ENCODE measurements at regions not wholly inside any gene's neighbourhood (a gene's known extent, or its start where the extent isn't known, plus 50 kb on each side); places are given as distances from the start of the nearest gene placed in this dataset.

- no peak for DNase-seq
Measured at GRCh38 chr10:78609976-78610375, 458.8 kb upstream of the ZMIZ1 start.

- no peak for DNase-seq
Measured at GRCh38 chr10:78613132-78613531, 455.6 kb upstream of the ZMIZ1 start.

GRCh38 chr10:78614267-78614666 is 454.5 kb upstream of the ZMIZ1 start:
- no peak for DNase-seq

GRCh38 chr10:78614744-78615143 is 454.0 kb upstream of the ZMIZ1 start:
- DNase-seq = no peak

- no peak for DNase-seq
Measured at GRCh38 chr10:78616125-78616695, 452.6 kb upstream of the ZMIZ1 start.

- DNase-seq = no peak
Measured at GRCh38 chr10:78617115-78617514, 451.7 kb upstream of the ZMIZ1 start.

GRCh38 chr10:78617631-78618030 is 451.1 kb upstream of the ZMIZ1 start:
- no peak for DNase-seq

GRCh38 chr10:78618050-78618449 is 450.7 kb upstream of the ZMIZ1 start:
- no peak for DNase-seq

- DNase-seq = no peak
Measured at GRCh38 chr10:78619115-78619851, 449.5 kb upstream of the ZMIZ1 start.

GRCh38 chr10:78619896-78620295 is 448.9 kb upstream of the ZMIZ1 start:
- DNase-seq = no peak

GRCh38 chr10:78620985-78621799 is 447.6 kb upstream of the ZMIZ1 start:
- DNase-seq = no peak

- DNase-seq = no peak
Measured at GRCh38 chr10:78623578-78624215, 445.1 kb upstream of the ZMIZ1 start.

- no peak for DNase-seq
Measured at GRCh38 chr10:78624791-78625190, 444.0 kb upstream of the ZMIZ1 start.

- no peak for DNase-seq
Measured at GRCh38 chr10:78626471-78626870, 442.3 kb upstream of the ZMIZ1 start.

- no peak for DNase-seq
Measured at GRCh38 chr10:78627254-78627795, 441.4 kb upstream of the ZMIZ1 start.

- no peak for DNase-seq
Measured at GRCh38 chr10:78628976-78629375, 439.8 kb upstream of the ZMIZ1 start.

GRCh38 chr10:78629773-78630172 is 439.0 kb upstream of the ZMIZ1 start:
- no peak for DNase-seq

GRCh38 chr10:78630944-78631838 is 437.6 kb upstream of the ZMIZ1 start:
- no peak for DNase-seq

- DNase-seq = no peak
Measured at GRCh38 chr10:78634389-78634815, 434.4 kb upstream of the ZMIZ1 start.

- DNase-seq = no peak
Measured at GRCh38 chr10:78634835-78635234, 433.9 kb upstream of the ZMIZ1 start.

GRCh38 chr10:78639629-78640028 is 429.1 kb upstream of the ZMIZ1 start:
- no peak for DNase-seq

All from NCI-H1105 (cell line).